Astrocyte (in vitro differentiated cells and primary cell): ENCODE measurements at regions not wholly inside any gene's neighbourhood (a gene's known extent, or its start where the extent isn't known, plus 50 kb on each side); places are given as distances from the start of the nearest gene placed in this dataset.

Source experiments
- CTCF ChIP-seq: IDR thresholded peaks from 2 replicates; pipeline ENCODE4 v1.5.1; 2011; ENCODE audit warnings: low read depth, mild to moderate bottlenecking, inconsistent platforms, low read length, moderate library complexity; ENCODE audit not compliant: insufficient read depth
- EZH2 ChIP-seq: IDR thresholded peaks from 2 replicates; pipeline ENCODE4 v1.6.1; 2012; ENCODE audit warnings: mild to moderate bottlenecking, low read length, inconsistent platforms; ENCODE audit not compliant: insufficient read depth

GRCh38 chr6:156556811-156557210, 220.4 kb upstream of the ARID1B start:
- TF ChIP-seq CTCF (no peak), EZH2 (no peak)
